ENCODE measurements at regions not wholly inside any gene's neighbourhood (a gene's known extent, or its start where the extent isn't known, plus 50 kb on each side); places are given as distances from the start of the nearest gene placed in this dataset.

DNA sequence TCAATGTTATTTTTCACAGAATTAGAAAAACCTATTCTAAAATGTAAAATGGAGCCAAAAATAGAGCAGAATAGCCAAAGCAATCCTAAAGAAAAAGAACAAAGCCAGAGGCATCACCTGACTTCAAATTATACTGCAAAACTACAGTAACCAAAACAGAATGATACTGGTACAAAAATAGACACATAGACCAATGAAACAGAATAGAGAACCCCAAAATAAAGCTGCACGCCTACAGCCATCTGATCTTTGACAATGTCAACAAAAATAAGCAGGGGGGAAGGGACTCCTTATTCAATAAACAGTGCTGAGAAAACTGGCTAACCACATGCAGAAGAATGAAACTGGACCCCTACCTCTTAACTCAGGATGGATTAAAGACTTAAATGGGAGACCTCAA is 65.8 kb upstream of the PDE4D start:
- no peak for DNase-seq (ENCODE audit: low read depth)

DNA sequence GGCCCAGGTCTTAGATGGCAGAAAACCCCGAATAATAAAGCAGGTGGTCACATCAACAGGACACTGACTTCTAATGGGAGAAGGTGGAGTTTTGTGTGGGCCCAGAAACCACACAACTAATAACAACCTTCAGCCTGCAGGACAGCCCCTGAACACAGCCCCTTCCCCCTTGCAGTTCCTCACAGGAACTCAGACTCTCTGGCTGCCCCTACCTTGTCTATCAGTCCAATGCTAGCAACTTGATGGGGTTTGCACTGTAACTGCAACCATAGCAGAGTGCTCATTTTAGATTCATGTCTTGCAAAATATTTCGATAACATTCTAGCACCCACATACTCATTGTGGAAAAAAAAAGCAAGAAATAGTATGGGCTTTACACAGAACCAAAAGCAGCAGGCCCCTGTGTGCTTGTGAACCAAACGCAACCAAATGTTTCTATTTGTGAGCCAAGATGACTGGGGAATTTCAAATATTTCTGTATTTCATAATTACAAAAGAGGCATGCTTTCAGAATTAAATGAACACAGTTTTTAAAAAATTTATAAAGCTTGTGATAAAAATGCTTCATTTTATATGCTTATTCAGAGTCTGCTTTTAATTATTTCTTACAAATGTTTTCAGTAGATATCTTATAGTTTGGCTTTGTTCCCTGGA is 62.7 kb upstream of the PDE4D start:
- no peak for DNase-seq (ENCODE audit: low read depth)

- no peak for DNase-seq (ENCODE audit: low read depth)
These were observed 61.7 kb upstream of the PDE4D start for GRCh38 chr5:59955241-59955640.

DNA sequence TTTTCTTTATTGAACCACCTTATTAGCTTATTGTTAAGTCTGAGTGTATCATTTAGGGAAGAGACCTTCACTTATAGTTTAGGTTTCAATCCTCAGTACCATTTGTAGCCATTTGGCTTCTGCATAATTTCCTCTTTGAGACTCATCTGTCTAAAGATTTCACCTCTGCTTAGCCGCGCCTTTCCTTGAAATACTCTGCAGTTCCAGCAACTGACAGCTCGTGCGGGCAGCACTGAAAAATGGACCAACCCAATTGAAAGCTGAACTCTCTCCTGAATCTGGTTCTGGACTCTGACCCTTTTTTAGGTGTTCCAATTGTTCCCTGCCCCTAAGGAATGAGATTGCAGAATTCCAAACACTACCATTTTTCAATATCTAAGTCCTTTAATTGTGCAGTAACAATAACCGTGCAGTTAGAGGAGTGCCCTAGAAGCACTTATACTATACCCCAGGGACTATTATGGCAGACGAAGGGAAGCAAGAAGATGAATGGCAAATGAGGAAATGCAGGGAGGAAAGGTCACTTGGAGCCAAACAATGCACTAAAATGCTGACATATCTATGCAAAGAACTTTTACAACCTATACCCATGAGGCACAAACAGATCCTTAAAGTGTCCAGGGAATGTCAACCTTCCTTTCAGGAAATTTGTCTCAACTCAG is 50.1 kb upstream of the PDE4D start:
- DNase-seq (ENCODE audit: low read depth): no peak

Data from HS-5 (cell line).